Skeletal muscle cell (primary cell): ENCODE measurements at regions not wholly inside any gene's neighbourhood (a gene's known extent, or its start where the extent isn't known, plus 50 kb on each side); places are given as distances from the start of the nearest gene placed in this dataset.

Experiments
- DNase-seq: peaks from one replicate; pipeline ENCODE4 v3.0.0-alpha.2; 2010; ENCODE audit warnings: low read depth
- H3K4me3 ChIP-seq: 2 replicates; pipeline ENCODE4 v1.5.1; 2011; ENCODE audit warnings: low read depth, mild to moderate bottlenecking, control low read depth, low read length, moderate library complexity

DNA sequence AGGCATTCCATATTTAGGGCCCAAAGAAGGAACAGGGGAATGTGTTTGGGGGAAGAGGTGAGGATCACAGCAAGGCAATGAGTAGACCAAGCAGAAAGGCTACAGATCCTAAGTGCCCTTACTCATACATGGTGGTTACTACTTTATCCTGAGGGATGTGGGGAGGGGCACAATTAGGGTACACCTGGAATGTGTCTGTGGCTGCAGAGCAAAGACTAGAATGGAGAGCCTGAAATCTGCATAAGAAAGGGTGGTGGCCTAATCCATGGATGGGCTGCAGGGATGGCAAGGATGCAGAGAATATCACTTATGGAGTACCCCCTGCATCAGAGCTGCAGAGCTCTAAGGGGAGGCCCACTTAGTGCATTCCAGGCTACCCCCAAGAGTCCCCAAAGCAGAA is 352.6 kb upstream of the TRPC7 start:
- DNase-seq = no peak
- H3K4me3 ChIP-seq = no peak overlapping the region

DNA sequence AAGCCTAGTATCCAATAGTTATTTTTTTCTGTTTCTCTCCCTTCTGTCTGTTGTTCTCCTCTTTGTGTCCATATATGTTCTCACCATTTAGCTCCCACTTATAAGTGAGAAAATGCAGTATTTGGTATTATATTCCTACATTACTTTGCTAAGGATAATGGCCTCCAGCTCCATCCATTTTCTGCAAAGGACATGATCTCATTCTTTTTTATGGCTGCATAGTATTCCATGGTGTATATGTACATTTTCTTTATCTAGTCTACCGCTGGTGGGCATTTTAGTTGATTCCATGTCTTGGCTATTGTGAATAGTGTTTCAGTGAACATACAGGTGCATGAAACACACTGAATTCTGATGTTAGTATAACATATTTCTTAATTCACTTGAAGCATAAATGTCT is 348.9 kb upstream of the TRPC7 start:
- no peak overlapping the region for H3K4me3 ChIP-seq
- no peak for DNase-seq

DNA sequence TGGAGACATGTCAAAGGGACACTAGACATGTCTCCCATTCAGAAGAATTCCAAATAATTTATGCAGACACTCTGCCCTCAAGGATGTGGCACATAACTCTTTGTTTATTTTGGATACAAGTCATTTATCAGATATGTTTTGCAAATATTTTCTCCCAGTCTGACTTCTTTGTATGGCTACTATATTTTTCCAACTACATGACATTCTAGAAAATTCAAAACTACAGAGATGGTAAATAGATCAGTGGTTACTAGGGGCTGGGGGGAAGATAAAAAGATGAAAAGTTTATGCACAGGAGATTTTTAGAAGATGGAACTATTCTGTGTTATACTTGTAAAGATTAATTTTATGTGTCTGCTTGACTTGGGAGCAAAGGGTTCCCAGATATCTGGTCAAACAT is 347.3 kb upstream of the TRPC7 start:
- no peak for DNase-seq
- H3K4me3 ChIP-seq = no peak overlapping the region

DNA sequence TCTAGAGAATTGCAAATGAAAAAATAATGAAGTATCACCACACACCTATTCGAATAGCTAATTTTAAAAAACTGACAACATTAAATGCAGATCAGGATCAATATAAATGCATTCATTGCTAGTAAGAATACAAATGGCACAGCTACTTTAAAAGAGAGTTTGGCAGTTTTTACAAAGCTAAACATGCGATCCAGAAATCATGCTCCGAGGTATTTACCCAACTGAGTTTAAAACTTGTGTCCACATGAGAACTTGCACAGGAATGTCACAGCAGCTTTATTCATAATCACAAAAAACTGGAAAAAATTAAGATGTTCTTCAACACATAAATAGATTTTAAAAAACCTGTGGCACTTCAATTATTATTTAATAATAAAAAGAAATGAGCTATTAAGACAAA is 345.5 kb upstream of the TRPC7 start:
- no peak overlapping the region for H3K4me3 ChIP-seq
- DNase-seq = no peak

DNA sequence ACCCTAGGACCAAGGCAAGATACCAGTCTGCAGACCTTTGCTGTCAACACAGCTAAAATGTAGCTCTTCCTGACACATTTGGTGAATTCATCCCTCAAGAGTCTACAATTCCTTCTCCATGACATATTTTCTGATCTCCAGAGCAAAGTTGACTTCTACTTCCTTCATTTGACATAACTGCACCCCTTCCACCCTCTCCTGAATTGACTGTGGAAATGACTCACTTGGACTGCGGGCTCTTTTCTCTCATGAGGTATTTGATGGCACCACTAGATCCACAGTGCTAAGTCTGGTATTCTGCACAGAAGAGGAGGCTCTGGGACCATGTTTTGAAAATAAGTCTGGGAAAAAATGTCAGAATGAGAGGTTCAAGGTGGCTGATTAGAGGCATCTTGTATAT is 338.4 kb upstream of the TRPC7 start:
- no peak for DNase-seq
- H3K4me3 ChIP-seq = no peak overlapping the region

DNA sequence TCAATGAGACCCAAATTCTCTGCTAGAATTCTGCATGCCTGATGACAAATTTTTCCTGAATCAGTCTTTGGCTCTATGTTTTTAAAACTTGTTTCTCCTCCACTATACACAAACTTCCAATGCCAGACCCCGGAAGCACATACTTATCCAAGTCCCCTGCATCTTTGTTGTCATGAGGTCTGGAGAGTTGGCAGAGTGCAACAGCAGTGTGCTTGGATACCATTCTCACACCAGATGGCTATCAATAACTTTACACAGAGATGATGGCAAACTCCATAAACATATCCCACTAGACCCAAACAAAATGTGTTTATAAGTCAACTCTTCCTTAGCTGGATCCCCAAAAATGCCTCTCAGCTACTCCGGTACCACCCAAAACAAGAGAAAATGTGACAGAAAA is 337.7 kb upstream of the TRPC7 start:
- no peak for DNase-seq
- H3K4me3 ChIP-seq = no peak overlapping the region

DNA sequence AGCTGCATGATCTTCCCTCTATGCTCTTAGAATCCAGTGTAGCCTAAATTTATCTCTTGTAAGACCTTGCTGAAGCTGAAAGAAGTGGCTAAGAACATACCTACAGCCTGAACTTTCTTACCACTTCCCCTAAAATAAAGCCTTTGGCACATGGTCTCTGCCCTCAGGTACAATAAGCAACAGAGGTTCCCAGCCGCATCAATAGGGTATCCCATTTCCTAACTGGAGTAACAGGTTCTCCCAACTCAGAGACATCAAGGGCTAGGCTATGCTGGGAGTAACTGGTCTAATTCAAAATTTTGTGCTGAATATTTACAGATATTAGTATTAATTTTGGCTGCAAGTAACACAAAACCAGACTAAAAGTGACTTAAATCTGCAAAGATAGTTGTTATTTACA is 335.8 kb upstream of the TRPC7 start:
- H3K4me3 ChIP-seq = no peak overlapping the region
- no peak for DNase-seq

DNA sequence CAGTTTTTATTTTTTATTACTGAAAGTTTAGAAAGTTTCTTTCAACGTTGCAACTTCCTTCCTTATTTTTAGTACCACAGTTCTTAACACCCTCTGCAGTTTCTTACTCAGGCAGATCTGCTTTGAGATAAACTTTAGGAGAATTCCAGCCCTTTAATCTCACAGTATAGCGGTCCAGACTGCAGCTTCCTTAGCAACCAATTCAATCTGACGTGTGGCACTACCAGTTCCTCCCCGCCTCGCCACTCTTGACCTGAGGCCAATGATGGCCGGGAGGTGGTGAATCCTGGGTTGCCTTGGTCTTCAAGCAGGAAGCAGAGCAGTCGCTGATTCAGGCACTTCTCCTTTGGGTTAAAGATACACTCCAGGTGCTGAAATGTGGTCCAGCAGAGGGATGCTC is 334.3 kb upstream of the TRPC7 start:
- no peak overlapping the region for H3K4me3 ChIP-seq
- no peak for DNase-seq

DNA sequence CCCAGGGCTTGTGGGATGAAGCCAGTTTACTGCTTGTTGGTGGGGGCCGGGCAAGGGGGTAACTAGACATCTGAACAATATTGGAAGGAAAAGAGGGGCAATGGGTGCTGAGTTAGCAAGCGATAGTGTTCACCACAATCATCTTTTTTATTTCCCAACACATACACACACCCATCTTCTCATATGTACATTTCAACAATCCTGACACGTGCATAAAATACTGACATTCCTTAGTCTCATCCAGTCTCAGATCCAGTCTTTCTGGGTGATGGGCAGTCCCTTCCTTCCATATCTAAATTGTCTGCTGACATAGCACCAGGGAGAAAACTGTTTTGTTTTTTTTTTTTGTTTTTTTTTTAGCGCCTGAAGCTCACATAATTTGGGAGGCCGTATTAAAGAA is 333.6 kb upstream of the TRPC7 start:
- no peak overlapping the region for H3K4me3 ChIP-seq
- DNase-seq = no peak

DNA sequence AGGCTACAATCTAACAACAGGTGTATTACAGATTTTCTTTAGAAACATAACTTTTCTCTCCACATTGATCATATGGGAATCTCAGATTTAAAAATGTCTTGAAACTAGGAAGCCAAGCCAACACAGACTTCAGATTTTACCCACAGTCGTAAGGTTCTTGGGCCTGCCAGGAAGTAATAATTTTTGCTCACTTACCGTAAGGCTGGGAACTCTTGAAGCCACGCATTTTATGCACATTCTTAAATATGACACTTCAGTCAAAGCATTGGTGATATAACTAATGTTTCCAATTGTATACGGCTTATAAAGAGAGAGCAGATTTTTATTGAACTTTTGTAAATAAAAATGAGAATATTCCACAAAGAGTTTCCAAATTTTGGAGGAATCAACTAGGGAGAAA is 328.9 kb upstream of the TRPC7 start:
- DNase-seq = no peak
- no peak overlapping the region for H3K4me3 ChIP-seq

DNA sequence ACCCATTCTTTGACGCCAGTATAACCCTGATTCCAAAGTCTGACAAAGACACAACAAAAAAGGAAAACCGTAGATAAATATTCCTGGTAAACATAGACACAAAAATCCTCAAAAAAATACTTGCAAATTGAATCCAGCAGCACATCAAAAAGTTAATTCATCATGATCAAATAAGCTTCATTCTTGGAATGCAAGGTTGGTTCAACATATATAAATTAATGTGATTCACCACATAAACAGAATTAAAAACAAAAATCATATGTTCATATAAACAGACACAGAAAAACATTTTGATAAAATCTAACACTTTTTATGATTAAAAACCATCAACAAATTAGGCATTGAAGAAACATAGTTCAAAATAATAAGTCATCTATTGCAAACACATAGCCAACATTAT is 324.2 kb upstream of the TRPC7 start:
- no peak for DNase-seq
- H3K4me3 ChIP-seq = no peak overlapping the region

DNA sequence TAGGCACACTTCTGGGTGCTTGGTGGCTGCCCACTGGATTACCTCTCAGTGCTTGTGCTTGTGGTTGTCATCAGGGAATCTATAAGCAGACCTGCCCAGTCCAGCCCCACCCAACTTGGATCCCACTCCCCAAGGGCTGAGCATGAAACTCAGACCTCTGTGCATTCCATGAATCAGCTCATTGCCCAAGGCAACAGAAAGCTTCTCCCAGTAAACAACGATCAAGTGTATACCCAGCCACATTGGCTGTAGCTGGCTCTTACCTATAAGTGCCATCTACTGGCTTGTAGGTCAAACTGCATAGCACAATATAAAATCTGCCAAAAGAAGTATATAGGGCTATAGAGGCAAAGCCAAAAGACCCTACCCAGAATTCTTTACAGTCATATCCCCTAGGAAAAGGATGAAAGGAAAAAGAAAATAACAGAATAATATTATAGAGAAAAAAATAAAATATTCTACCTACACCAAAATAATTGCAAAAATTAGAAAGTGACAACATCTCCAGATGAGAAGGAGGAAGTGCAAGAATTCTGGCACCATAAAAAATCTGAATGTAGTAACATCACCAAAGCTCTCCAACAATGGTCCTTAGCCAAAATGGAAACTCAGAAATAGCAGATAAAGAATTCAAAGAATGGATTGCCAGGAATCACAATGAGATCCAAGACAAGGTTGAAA is 321.0 kb upstream of the TRPC7 start:
- DNase-seq = no peak
- no peak overlapping the region for H3K4me3 ChIP-seq

DNA sequence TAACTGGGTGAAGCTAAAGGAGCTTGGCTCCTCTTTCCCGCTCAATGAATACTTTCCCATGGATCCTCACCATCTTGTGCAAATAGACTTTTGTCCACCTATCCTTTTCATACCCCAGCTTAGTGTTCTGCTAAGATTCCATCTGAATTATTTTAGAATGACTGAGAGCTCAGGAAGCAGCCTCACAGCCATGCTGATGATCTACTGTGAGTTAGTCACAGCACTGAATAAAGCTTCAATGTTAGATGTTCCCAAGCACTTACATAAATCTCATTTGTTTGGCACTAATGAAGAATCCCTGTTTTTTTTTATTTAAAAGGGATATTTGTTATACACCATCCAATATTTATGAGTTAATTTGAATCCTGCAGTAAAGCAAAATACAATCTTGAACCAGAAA is 317.6 kb upstream of the TRPC7 start:
- no peak for DNase-seq
- no peak overlapping the region for H3K4me3 ChIP-seq

DNA sequence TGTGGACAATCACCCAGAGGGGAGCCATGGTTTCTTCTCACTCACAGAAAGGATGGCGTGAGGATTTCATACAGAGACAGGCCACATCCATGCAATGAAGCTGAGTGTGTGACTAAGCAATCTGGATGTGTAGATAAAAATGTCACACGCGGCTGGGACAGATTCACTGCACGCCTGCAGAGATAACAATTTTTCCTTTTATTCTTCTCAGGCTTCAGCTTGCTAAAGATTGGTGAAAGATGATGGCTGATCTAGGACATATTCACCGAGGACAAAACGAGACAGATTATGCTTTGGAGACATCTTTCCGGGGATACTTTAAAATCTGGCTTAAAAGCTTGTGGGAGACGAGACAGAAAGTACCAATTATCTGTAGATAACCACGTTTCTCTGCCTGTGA is 313.9 kb upstream of the TRPC7 start:
- no peak overlapping the region for H3K4me3 ChIP-seq
- DNase-seq = no peak

DNA sequence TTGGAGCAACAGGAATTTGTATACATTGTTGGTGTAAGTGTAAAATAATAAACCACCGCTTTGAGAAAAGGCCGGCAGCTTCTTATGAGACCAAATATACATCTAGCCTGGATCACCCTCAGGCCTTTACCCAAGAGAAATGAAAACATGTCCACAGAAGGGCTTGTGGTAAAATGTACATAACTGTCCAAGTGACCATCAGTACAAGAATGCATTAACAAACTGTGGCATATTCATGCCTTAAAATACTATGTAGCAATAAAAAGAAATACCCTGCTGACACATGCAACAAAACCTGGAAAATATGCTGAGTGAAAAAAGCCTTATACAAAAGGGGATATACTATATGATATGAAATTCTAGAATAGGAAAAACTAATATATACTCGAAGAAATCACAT is 311.9 kb upstream of the TRPC7 start:
- H3K4me3 ChIP-seq = no peak overlapping the region
- no peak for DNase-seq

DNA sequence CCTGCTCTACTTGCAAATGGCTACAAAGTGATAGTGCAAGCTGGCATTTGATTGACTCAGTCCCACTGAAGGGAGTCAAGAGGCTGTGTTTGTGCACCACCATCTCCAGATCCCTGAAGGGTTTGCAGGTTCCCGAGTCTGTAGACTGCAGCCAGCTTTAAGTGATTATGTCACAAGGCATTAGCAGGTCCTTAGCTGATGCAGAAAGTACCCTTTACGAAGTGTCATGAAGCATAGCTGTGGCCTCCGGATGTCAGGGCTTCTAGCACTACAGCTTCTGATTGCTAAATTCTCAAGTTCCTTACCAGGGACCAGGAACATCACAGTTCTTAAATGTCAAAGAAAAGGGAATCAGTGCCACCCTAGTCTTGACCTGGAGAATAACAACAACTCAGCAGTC is 311.3 kb upstream of the TRPC7 start:
- no peak for DNase-seq

DNA sequence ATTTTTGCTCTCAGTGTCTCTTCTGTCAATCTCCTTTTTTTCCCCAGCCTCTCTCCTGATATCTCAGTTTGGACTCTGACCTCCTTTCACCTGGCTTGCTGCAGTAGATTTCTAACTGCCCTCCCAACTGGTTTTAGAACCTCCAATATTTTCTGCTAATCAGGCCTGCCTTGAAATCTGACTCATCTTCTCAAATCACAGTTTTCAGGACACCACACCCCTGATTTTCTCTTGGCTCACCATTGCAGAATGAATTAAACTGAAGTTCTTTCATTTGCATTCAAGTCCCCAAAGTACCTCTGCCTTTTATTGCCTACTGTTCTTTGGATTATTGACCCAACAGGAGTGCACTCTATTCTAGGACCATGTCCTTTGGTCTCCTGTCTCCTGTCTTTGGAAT is 310.4 kb upstream of the TRPC7 start:
- DNase-seq = no peak
- no peak overlapping the region for H3K4me3 ChIP-seq

More for the DNA sequence above, 311.3 kb upstream of the TRPC7 start:
- no peak overlapping the region for H3K4me3 ChIP-seq

DNA sequence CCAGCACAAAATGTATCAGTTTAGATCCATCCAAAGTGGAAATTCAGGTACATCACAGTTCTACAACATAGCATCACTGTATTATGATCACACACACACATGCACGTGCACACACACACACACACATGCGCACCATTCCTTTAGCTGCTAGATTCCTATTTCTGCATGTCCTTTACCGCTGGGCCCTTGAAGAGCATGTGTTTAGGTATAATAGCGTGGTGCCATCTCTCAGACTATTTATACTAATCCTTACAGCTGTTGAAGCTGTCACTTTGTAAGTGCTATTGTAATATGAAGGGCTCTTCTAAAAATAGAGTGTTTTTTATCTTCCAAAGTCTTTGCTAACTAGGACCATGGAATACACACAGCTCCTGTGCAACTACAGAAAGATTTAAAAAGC is 308.8 kb upstream of the TRPC7 start:
- no peak overlapping the region for H3K4me3 ChIP-seq
- DNase-seq = no peak

DNA sequence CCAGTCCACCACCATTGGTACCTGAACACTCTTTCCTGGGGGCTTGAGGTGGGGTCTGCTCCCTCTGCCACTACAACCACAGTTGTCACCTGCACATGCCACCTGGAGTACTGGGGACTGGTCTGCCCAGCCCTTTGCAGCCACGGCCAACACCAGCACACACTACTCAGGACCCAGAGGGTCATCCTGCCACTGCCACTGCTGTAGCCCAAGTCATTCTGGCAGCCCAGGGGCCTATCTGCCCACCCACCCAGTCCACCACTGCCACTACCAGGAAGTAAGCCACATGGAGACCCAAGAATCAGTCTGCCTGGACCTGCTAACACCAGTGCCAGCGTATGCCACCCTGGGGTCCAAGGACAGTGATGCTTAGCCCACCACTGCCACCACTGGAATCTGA is 302.4 kb upstream of the TRPC7 start:
- no peak overlapping the region for H3K4me3 ChIP-seq
- DNase-seq = no peak

DNA sequence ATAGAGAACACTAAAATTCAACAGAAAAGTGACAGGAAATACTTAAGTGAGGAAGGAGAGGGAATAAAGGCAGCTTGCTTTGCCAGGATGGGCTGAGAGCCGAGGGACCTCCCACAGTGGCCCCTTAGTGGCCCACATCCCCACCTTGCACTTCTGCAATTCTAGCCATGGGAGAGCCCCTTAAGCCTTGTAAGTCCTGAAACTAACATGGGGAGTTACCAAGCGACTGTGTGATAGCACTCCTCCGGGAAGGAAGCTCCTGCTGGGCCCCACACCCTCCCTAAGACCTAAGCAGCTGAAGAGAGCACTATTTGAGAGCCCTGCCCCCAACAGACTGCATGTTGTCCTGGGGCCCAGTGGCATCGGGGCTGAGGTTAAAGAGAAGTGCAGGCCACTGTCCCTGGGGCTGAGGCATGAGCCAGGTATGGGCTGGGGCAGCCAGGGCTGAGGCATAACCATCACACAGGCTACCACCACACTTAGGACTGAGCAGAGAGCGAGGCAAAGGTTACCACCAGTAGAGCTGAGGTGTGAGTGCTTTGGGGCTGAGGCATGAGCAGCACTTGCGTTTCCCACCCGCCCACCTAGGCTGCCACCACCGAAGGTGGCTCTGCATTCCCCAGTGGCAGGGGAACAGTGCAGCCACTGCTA is 301.8 kb upstream of the TRPC7 start:
- DNase-seq = no peak
- no peak overlapping the region for H3K4me3 ChIP-seq

DNA sequence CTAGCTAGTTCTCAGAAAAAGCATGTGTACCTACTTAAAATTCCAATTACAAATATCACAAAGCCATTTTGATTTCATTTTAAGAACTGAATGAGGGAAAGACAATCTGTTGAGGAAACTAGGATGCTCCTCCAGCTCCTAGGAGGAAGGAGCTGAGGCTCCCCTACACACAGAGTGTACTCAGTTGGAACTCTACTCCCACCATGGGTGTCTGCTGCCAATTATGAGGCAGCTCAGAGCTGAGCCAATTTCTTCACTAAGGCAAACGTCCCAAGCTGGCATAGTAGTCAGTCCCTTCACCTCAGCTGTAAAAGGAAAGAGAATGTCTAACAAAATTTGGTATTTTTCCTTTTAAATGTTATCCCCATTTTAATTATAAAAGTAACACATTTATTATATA is 300.0 kb upstream of the TRPC7 start:
- no peak overlapping the region for H3K4me3 ChIP-seq
- DNase-seq = no peak

DNA sequence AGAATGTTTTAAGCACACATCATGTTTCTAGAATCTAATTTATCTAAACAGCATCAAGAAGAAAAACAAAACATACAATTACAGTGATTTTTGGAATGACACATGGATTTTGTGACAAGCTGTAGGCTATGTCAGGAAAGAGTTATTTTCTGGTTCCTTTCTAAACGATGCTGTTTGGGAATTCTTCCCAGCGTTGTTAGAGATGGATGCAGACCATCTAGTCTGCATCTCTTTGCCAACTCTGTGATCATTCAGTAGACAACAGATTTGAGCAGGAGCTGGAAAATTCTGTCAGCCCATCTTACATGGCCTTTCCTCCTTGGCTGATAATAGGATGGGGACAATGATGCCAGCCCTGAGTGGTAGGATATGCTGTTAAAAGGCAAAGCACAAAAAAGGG is 295.7 kb upstream of the TRPC7 start:
- H3K4me3 ChIP-seq = no peak overlapping the region
- no peak for DNase-seq
